ENCODE measurements at regions not wholly inside any gene's neighbourhood (a gene's known extent, or its start where the extent isn't known, plus 50 kb on each side); places are given as distances from the start of the nearest gene placed in this dataset.

DNA sequence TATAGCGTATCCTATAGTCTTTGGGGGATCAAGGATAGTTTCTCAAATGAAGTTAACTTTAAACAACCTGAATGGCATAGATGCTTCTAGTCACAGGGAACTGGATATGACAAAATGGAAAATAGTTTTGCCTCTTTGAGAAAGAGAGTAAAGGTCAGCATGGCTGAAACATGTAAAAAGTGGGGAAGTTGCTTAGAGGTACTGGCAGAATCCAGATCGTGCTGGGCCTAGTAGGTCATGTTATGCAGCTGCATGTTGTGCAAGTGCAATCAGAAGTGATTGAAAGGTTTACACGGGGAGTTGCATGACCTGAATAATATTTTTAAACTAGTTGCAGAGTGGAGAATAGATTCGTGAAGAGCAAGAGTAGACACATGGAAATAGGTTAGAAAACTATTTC, 201.1 kb upstream of the HDAC9 start:
- Mint-ChIP-seq H3K4me3 (no peak overlapping the region), H3K4me1 (peaks cover 11% of the 10 kb centered on the region), H3K27ac (no peak overlapping the region), H3K36me3 (ENCODE audit: low read depth) (no peaks in the 10 kb centered on the region), H3K27me3 (ENCODE audit: insufficient read depth, low read depth, poor library complexity) (peaks cover 1% of the 10 kb centered on the region), H3K9me3 (no peaks in the 10 kb centered on the region)
- Histone ChIP-seq H3K4me3 (no peak overlapping the region), H3K9me2 (ENCODE audit: insufficient read depth) (no peaks in the 10 kb centered on the region), H3K27ac (ENCODE audit: low read depth) (no peak overlapping the region), H3K4me1 (ENCODE audit: insufficient read depth) (no peaks in the 10 kb centered on the region), H3K79me2 (replicated peaks; ENCODE audit: insufficient read depth) (no peaks in the 10 kb centered on the region), H3K4me2 (no peak overlapping the region), H4K20me1 (replicated peaks; ENCODE audit: insufficient read depth) (no peaks in the 10 kb centered on the region), H2AFZ (no peak overlapping the region), H3K27me3 (ENCODE audit: insufficient read depth) (no peaks in the 10 kb centered on the region), H3K36me3 (ENCODE audit: insufficient read depth) (no peaks in the 10 kb centered on the region), H3F3A (replicated peaks; ENCODE audit: low read depth) (no peaks in the 10 kb centered on the region)
- ATAC-seq (no peak), DNase-seq (ENCODE audit: low spot score) (no peak)
- TF ChIP-seq STAT1 (IDR thresholded peaks at IDR 0.05; ENCODE audit: unreplicated experiment): no peak
- TF ChIP-seq, protein P1, sequence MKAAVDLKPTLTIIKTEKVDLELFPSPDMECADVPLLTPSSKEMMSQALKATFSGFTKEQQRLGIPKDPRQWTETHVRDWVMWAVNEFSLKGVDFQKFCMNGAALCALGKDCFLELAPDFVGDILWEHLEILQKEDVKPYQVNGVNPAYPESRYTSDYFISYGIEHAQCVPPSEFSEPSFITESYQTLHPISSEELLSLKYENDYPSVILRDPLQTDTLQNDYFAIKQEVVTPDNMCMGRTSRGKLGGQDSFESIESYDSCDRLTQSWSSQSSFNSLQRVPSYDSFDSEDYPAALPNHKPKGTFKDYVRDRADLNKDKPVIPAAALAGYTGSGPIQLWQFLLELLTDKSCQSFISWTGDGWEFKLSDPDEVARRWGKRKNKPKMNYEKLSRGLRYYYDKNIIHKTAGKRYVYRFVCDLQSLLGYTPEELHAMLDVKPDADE (IDR thresholded peaks at IDR 0.05): no peak
- no peak for TF ChIP-seq POLR2AphosphoS5 (IDR thresholded peaks at IDR 0.05; ENCODE audit: low read depth)
- TF ChIP-seq, protein P2, sequence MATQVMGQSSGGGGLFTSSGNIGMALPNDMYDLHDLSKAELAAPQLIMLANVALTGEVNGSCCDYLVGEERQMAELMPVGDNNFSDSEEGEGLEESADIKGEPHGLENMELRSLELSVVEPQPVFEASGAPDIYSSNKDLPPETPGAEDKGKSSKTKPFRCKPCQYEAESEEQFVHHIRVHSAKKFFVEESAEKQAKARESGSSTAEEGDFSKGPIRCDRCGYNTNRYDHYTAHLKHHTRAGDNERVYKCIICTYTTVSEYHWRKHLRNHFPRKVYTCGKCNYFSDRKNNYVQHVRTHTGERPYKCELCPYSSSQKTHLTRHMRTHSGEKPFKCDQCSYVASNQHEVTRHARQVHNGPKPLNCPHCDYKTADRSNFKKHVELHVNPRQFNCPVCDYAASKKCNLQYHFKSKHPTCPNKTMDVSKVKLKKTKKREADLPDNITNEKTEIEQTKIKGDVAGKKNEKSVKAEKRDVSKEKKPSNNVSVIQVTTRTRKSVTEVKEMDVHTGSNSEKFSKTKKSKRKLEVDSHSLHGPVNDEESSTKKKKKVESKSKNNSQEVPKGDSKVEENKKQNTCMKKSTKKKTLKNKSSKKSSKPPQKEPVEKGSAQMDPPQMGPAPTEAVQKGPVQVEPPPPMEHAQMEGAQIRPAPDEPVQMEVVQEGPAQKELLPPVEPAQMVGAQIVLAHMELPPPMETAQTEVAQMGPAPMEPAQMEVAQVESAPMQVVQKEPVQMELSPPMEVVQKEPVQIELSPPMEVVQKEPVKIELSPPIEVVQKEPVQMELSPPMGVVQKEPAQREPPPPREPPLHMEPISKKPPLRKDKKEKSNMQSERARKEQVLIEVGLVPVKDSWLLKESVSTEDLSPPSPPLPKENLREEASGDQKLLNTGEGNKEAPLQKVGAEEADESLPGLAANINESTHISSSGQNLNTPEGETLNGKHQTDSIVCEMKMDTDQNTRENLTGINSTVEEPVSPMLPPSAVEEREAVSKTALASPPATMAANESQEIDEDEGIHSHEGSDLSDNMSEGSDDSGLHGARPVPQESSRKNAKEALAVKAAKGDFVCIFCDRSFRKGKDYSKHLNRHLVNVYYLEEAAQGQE (IDR thresholded peaks at IDR 0.05; ENCODE audit: unreplicated experiment): no peak
- no peak for TF ChIP-seq NANOG (IDR thresholded peaks at IDR 0.05; ENCODE audit: borderline replicate concordance)
- TF ChIP-seq CREB1 (CRISPR knock-in tag; IDR thresholded peaks at IDR 0.05; ENCODE audit: low read depth): no peak
- TF ChIP-seq, protein P3, sequence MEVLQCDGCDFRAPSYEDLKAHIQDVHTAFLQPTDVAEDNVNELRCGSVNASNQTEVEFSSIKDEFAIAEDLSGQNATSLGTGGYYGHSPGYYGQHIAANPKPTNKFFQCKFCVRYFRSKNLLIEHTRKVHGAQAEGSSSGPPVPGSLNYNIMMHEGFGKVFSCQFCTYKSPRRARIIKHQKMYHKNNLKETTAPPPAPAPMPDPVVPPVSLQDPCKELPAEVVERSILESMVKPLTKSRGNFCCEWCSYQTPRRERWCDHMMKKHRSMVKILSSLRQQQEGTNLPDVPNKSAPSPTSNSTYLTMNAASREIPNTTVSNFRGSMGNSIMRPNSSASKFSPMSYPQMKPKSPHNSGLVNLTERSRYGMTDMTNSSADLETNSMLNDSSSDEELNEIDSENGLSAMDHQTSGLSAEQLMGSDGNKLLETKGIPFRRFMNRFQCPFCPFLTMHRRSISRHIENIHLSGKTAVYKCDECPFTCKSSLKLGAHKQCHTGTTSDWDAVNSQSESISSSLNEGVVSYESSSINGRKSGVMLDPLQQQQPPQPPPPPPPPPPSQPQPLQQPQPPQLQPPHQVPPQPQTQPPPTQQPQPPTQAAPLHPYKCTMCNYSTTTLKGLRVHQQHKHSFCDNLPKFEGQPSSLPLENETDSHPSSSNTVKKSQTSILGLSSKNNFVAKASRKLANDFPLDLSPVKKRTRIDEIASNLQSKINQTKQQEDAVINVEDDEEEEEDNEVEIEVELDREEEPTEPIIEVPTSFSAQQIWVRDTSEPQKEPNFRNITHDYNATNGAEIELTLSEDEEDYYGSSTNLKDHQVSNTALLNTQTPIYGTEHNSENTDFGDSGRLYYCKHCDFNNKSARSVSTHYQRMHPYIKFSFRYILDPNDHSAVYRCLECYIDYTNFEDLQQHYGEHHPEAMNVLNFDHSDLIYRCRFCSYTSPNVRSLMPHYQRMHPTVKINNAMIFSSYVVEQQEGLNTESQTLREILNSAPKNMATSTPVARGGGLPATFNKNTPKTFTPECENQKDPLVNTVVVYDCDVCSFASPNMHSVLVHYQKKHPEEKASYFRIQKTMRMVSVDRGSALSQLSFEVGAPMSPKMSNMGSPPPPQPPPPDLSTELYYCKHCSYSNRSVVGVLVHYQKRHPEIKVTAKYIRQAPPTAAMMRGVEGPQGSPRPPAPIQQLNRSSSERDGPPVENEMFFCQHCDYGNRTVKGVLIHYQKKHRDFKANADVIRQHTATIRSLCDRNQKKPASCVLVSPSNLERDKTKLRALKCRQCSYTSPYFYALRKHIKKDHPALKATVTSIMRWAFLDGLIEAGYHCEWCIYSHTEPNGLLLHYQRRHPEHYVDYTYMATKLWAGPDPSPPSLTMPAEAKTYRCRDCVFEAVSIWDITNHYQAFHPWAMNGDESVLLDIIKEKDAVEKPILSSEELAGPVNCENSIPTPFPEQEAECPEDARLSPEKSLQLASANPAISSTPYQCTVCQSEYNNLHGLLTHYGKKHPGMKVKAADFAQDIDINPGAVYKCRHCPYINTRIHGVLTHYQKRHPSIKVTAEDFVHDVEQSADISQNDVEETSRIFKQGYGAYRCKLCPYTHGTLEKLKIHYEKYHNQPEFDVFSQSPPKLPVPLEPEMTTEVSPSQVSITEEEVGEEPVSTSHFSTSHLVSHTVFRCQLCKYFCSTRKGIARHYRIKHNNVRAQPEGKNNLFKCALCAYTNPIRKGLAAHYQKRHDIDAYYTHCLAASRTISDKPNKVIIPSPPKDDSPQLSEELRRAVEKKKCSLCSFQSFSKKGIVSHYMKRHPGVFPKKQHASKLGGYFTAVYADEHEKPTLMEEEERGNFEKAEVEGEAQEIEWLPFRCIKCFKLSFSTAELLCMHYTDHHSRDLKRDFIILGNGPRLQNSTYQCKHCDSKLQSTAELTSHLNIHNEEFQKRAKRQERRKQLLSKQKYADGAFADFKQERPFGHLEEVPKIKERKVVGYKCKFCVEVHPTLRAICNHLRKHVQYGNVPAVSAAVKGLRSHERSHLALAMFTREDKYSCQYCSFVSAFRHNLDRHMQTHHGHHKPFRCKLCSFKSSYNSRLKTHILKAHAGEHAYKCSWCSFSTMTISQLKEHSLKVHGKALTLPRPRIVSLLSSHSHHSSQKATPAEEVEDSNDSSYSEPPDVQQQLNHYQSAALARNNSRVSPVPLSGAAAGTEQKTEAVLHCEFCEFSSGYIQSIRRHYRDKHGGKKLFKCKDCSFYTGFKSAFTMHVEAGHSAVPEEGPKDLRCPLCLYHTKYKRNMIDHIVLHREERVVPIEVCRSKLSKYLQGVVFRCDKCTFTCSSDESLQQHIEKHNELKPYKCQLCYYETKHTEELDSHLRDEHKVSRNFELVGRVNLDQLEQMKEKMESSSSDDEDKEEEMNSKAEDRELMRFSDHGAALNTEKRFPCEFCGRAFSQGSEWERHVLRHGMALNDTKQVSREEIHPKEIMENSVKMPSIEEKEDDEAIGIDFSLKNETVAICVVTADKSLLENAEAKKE (CRISPR knock-in tag; IDR thresholded peaks at IDR 0.05): no peak

All from GM23338 (cell line).